ENCODE measurements at regions not wholly inside any gene's neighbourhood (a gene's known extent, or its start where the extent isn't known, plus 50 kb on each side); places are given as distances from the start of the nearest gene placed in this dataset.

- TF ChIP-seq CTCF (IDR thresholded peaks at IDR 0.05; ENCODE audit: low read depth, low read length) = peak; percentile 39
Measured at GRCh38 chr3:145767909-145768308, 393.1 kb downstream of the PLOD2 start.

DNA sequence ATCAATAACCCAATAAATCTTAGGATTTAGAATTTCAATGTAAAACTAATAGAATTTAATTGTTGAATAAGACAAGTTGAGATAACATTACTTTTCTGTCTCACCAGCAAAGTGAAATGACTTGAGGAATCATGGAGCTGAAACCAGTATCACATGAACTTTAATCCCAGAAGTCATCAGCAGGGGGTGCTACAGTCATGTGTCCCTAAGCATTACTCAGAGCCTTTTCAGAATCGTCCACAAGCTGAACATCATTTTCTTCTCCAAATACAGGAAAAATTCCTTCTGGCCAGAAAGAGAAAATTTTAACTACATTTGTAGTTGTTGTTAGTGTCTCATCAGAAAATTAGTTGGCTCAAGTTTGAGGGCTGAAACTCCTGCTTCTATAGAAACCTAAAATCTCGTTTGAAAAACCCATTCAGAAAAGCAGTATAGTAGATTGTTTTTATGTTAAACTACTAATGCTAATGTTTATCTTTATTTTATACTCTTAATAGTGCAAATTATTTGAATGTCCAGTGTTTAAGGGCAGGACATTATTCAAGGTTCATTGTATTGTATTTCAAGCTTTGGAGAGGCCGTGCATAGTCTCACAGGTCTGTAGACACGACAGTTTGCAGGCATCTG lies 384.1 kb downstream of the PLOD2 start:
- ChIA-PET POLR2A (no interaction called here), CTCF (interaction anchor here (0.5 to 5.4 kb wide), 17 partner anchors 10 to 1604 kb away, joined by 3 to 60 read pairs (median 4); no protein-coding TSS in a partner anchor)
- Histone ChIP-seq H3K9me3 (ENCODE audit: control insufficient read depth, insufficient read depth, low read length) (no peaks in the 10 kb centered on the region), H3K27me3 (ENCODE audit: control insufficient read depth, insufficient read depth, low read length) (no peaks in the 10 kb centered on the region), H3K4me3 (ENCODE audit: low read depth, low read length) (no peak overlapping the region), H3K27ac (ENCODE audit: low read depth, low read length) (no peak overlapping the region)
- DNase-seq (ENCODE audit: low read depth, low spot score) = peak; percentile 3
- TF ChIP-seq CTCF (IDR thresholded peaks at IDR 0.05; ENCODE audit: low read depth, low read length) = peak; percentile 70

More at GRCh38 chr3:145767909-145768308, 393.1 kb downstream of the PLOD2 start:
- no peak for DNase-seq (ENCODE audit: low read depth, low spot score)
- Histone ChIP-seq H3K27me3 (ENCODE audit: control insufficient read depth, insufficient read depth, low read length) (no peaks in the 10 kb centered on the region), H3K27ac (ENCODE audit: low read depth, low read length) (no peak overlapping the region), H3K9me3 (ENCODE audit: control insufficient read depth, insufficient read depth, low read length) (no peaks in the 10 kb centered on the region), H3K4me3 (ENCODE audit: low read depth, low read length) (no peak overlapping the region)
- POLR2A ChIA-PET = no interaction called here
- CTCF ChIA-PET = interaction anchor here (0.8 to 2.7 kb wide), 5 partner anchors 9 to 1883 kb away, joined by 3 to 11 read pairs (median 3); no protein-coding TSS in a partner anchor

- Histone ChIP-seq H3K4me3 (ENCODE audit: low read depth, low read length) (no peak overlapping the region), H3K9me3 (ENCODE audit: control insufficient read depth, insufficient read depth, low read length) (no peaks in the 10 kb centered on the region), H3K27me3 (ENCODE audit: control insufficient read depth, insufficient read depth, low read length) (no peaks in the 10 kb centered on the region), H3K27ac (ENCODE audit: low read depth, low read length) (no peak overlapping the region)
- CTCF ChIA-PET = no interaction called here
- POLR2A ChIA-PET = no interaction called here
- no peak for DNase-seq (ENCODE audit: low read depth, low spot score)
- TF ChIP-seq CTCF (IDR thresholded peaks at IDR 0.05; ENCODE audit: low read depth, low read length) = no peak
Measured at GRCh38 chr3:145780301-145780700, 380.7 kb downstream of the PLOD2 start.

- Histone ChIP-seq H3K9me3 (ENCODE audit: control insufficient read depth, insufficient read depth, low read length) (no peaks in the 10 kb centered on the region), H3K27ac (ENCODE audit: low read depth, low read length) (no peak overlapping the region), H3K4me3 (ENCODE audit: low read depth, low read length) (no peak overlapping the region), H3K27me3 (ENCODE audit: control insufficient read depth, insufficient read depth, low read length) (no peaks in the 10 kb centered on the region)
- ChIA-PET CTCF (interaction anchor here (1.9 kb wide), 1 partner anchor 9 kb away, joined by 11 read pairs; no protein-coding TSS in a partner anchor), POLR2A (no interaction called here)
- DNase-seq (ENCODE audit: low read depth, low spot score) = no peak
- no peak for TF ChIP-seq CTCF (IDR thresholded peaks at IDR 0.05; ENCODE audit: low read depth, low read length)
Measured at GRCh38 chr3:145785668-145786067, 375.3 kb downstream of the PLOD2 start.

DNA sequence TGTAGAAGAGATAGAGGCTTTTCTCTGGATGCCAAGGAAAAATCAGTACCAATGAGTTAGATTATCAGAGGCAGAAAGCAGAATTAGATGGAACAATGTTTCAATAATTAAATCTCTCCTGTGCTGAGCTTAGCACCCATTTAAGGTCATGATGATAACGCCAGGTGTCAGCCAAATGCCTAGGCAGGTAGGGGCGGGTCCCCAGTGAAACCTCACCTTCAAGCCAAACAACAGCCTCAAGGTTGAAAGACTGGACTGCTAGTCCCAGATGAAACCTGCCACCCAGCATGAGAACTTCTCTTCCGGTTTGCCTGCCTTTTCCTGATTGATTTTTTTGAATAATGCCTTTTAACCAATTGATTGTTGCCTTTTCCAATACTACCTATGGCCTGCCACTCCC lies 363.0 kb downstream of the PLOD2 start:
- DNase-seq (ENCODE audit: low read depth, low spot score) = no peak
- ChIA-PET POLR2A (no interaction called here), CTCF (no interaction called here)
- H3K9me3 ChIP-seq (ENCODE audit: control insufficient read depth, insufficient read depth, low read length) = no peaks in the 10 kb centered on the region
- TF ChIP-seq CTCF (IDR thresholded peaks at IDR 0.05; ENCODE audit: low read depth, low read length) = no peak
- no peak overlapping the region for H3K4me3 ChIP-seq (ENCODE audit: low read depth, low read length)
- H3K27ac ChIP-seq (ENCODE audit: low read depth, low read length) = no peak overlapping the region
- H3K27me3 ChIP-seq (ENCODE audit: control insufficient read depth, insufficient read depth, low read length) = no peaks in the 10 kb centered on the region
